GM12891 (cell line): ENCODE measurements at regions not wholly inside any gene's neighbourhood (a gene's known extent, or its start where the extent isn't known, plus 50 kb on each side); places are given as distances from the start of the nearest gene placed in this dataset.
"Not testable (repeated sequence)": the region's sequence is repeated elsewhere in the genome, so short reads cannot be mapped to it uniquely, and the experiment has no call there.

Source experiments
- POLR2A ChIP-seq: IDR thresholded peaks from 2 replicates; pipeline ENCODE4 v1.6.1; 2011; ENCODE audit warnings: low read depth, low read length, control low read depth
- POLR2AphosphoS5 ChIP-seq: IDR thresholded peaks from 2 replicates; pipeline ENCODE4 v1.6.1; 2011; ENCODE audit warnings: low read depth, low read length, control low read depth
- POU2F2 ChIP-seq: IDR thresholded peaks from 2 replicates; pipeline ENCODE4 v1.6.1; 2011; ENCODE audit warnings: low read depth, mild to moderate bottlenecking, control low read depth, low read length, moderate library complexity
- SPI1 ChIP-seq: IDR thresholded peaks from 2 replicates; pipeline ENCODE4 v1.6.1; 2011; ENCODE audit warnings: low read depth, low read length, control low read depth
- TAF1 ChIP-seq: IDR thresholded peaks from 2 replicates; pipeline ENCODE4 v1.6.1; 2011; ENCODE audit warnings: low read depth, low read length, control low read depth

- TF ChIP-seq POLR2AphosphoS5, TAF1, SPI1, POLR2A, POU2F2: not testable (repeated sequence)
Observed at GRCh38 chr5:105602406-105602805, 2039.8 kb upstream of the NUDT12 start.
